SK-N-SH (cell line): ENCODE measurements at regions not wholly inside any gene's neighbourhood (a gene's known extent, or its start where the extent isn't known, plus 50 kb on each side); places are given as distances from the start of the nearest gene placed in this dataset.

ENCODE experiments used
- CTCF ChIP-seq: fragments of 200-600 bp; sonication (generic); IDR thresholded peaks from 2 replicates; pipeline ENCODE4 v1.6.1; 2017; ENCODE audit warnings: antibody characterized with exemption, mild to moderate bottlenecking, moderate library complexity
- EP300 ChIP-seq, 2 experiments: IDR thresholded peaks; 2 replicates each; pipeline versions ENCODE4 v1.4.0 to v1.6.1; 2012; ENCODE audit warnings: borderline replicate concordance in 1 of 2, low read depth in 1 of 2, low read length in 1 of 2
- EZH2phosphoT487 ChIP-seq: fragments of 200-600 bp; sonication (generic); IDR thresholded peaks from 2 replicates; pipeline ENCODE4 v1.6.1; 2017; ENCODE audit warnings: low read depth, mixed run types, mild to moderate bottlenecking, antibody characterized with exemption, moderate library complexity, borderline replicate concordance
- FOXJ3 ChIP-seq: sonication (generic); formaldehyde crosslinking; IDR thresholded peaks from 2 replicates; pipeline ENCODE4 v1.5.1; 2020; ENCODE audit warnings: mild to moderate bottlenecking, missing genetic modification reagents
- GATA2 ChIP-seq: sonication (generic); formaldehyde crosslinking; IDR thresholded peaks from 2 replicates; pipeline ENCODE4 v1.5.0; 2020; ENCODE audit warnings: mild to moderate bottlenecking, missing genetic modification reagents
- NFIC ChIP-seq: IDR thresholded peaks from 2 replicates; pipeline ENCODE4 v1.4.0; 2012; ENCODE audit warnings: borderline replicate concordance
- POLR2AphosphoS5 ChIP-seq: IDR thresholded peaks from 2 replicates; pipeline ENCODE4 v1.6.1; 2012; ENCODE audit warnings: low read depth, low read length
- RAD21 ChIP-seq: IDR thresholded peaks from 2 replicates; pipeline ENCODE4 v1.6.1; 2012; ENCODE audit warnings: mild to moderate bottlenecking, low read length
- RFX5 ChIP-seq: IDR thresholded peaks from 2 replicates; pipeline ENCODE4 v1.6.1; 2012; ENCODE audit warnings: mild to moderate bottlenecking, improper control_type of control experiment, low read length
- SMC3 ChIP-seq: IDR thresholded peaks from 2 replicates; pipeline ENCODE4 v1.6.1; 2012; ENCODE audit warnings: low read depth, low read length, improper control_type of control experiment
- USF2 ChIP-seq: fragments of 150-350 bp; IDR thresholded peaks from 2 replicates; pipeline ENCODE4 v1.6.1; 2017; ENCODE audit warnings: antibody characterized with exemption, low read length, low read depth, borderline replicate concordance
- YY1 ChIP-seq: IDR thresholded peaks from 2 replicates; pipeline ENCODE4 v1.4.0; 2012; ENCODE audit warnings: low read depth, mild to moderate bottlenecking

- no peak for TF ChIP-seq CTCF
- no peak for TF ChIP-seq RAD21
- no peak for TF ChIP-seq FOXJ3 (CRISPR knock-in tag)
- no peak for TF ChIP-seq USF2
- no peak for TF ChIP-seq YY1
- no peak for TF ChIP-seq POLR2AphosphoS5
- no peak for TF ChIP-seq EZH2phosphoT487
- TF ChIP-seq RFX5, result no peak
- TF ChIP-seq EP300 (IDR thresholded peaks at IDR 0.05; ENCODE audit: borderline replicate concordance in 1 of 2, low read depth in 1 of 2, low read length in 1 of 2), result no peak
- no peak for TF ChIP-seq SMC3
- TF ChIP-seq NFIC, result no peak
- no peak for TF ChIP-seq GATA2 (CRISPR knock-in tag)
Measured at GRCh38 chr4:17128268-17128667, 229.8 kb upstream of the LDB2 start.
